ENCODE measurements at regions not wholly inside any gene's neighbourhood (a gene's known extent, or its start where the extent isn't known, plus 50 kb on each side); places are given as distances from the start of the nearest gene placed in this dataset.

- DNase-seq (ENCODE audit: low read depth in 2 of 3, low spot score in 1 of 3): no peak
Measured at GRCh38 chr17:69997332-69997731, 77.7 kb upstream of the KCNJ16 start.

GRCh38 chr17:69999253-69999652, 75.8 kb upstream of the KCNJ16 start:
- no peak for DNase-seq (ENCODE audit: low read depth in 2 of 3, low spot score in 1 of 3)

DNA sequence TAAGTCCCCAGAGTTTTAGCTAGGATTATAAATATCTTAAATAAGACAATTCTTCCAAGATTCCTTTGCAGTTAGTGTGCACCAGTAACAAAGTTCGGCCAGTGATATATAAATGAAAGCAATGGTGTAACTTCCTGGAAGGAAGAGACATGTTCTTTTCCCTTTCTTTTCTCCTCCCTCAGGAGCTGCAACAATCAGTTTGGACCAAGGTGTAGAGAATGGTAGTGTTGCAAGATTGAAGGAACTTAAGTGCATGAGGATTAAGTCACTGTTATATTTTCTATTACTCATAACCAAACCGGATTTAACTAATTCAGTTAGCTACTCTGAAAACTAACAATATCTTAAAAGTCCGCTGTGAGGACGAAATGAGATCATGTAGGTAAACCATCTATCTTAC, 68.9 kb upstream of the KCNJ16 start:
- DNase-seq (ENCODE audit: low read depth in 2 of 3, low spot score in 1 of 3): no peak

GRCh38 chr17:70011750-70012149, 63.3 kb upstream of the KCNJ16 start:
- DNase-seq (ENCODE audit: low read depth in 2 of 3, low spot score in 1 of 3): no peak

GRCh38 chr17:70013911-70014310, 61.1 kb upstream of the KCNJ16 start:
- DNase-seq (ENCODE audit: low read depth in 2 of 3, low spot score in 1 of 3): no peak

DNA sequence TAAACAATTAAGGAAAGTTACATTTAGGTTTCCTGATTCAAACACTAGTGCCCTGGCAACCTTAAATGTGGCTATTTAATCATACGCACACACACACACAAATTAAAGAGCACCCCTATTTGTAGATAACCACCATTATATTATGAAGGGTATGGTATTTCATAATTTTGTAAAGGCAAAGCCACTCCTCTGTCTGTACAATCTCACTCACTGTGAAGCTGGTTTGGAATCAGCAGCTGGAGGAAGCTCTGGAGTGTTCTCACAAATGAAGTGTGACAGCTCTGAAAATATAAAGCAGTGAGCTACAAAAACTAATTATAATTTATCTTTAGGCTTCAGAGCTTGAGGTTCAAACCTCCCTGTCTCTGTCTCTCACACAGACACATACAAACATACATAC, 57.9 kb upstream of the KCNJ16 start:
- no peak for DNase-seq (ENCODE audit: low read depth in 2 of 3, low spot score in 1 of 3)

GRCh38 chr17:70017941-70018340, 57.1 kb upstream of the KCNJ16 start:
- no peak for DNase-seq (ENCODE audit: low read depth in 2 of 3, low spot score in 1 of 3)

- DNase-seq (ENCODE audit: low read depth in 2 of 3, low spot score in 1 of 3): no peak
Measured at GRCh38 chr17:70021726-70022125, 53.3 kb upstream of the KCNJ16 start.

DNA sequence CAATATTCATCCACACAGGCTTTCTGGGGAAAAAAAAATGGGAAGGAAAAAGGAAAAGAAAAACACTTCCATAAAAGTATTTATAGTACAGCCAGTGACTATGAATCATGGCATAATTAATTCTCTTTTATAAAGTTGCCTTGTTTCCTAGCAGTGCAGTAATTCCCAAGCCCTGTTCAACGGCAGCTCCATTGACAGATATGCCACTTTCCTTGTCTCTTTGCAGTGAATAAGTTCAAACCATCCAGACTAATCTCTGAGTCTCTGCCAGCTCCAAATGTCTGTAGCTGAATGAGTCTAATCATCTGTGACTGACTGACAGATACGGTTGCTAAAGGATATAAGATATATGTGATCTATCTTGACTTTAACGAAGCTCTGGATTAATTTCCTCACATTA, 52.9 kb upstream of the KCNJ16 start:
- DNase-seq (ENCODE audit: low read depth in 2 of 3, low spot score in 1 of 3): no peak

GRCh38 chr17:70024253-70024652, 50.8 kb upstream of the KCNJ16 start:
- DNase-seq (ENCODE audit: low read depth in 2 of 3, low spot score in 1 of 3): no peak
